ENCODE measurements at regions not wholly inside any gene's neighbourhood (a gene's known extent, or its start where the extent isn't known, plus 50 kb on each side); places are given as distances from the start of the nearest gene placed in this dataset.

DNA sequence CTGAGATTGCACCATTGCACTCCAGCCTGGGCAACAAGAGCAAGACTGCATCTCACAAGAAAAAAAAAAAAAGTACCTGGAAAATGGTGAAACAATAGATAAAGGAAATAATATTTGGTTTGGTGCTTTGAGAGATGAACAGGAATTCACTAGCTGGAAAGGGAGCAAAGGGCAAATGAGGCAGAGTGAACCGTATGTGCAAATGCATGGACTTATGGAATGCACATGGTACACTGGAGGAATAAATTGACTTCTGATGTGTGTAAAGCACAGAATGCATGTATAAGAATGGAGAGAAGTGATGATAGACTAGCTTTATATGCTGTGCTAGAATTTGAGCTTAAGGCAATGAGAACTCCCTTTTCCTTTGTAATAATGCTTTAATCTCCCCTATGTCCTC is 413.3 kb downstream of the SPRY1 start:
- no peak overlapping the region for H3K4me3 ChIP-seq (ENCODE audit: control insufficient read depth in 2 of 3, extremely low read depth in 1 of 3, insufficient read depth in 2 of 3, low read depth in 1 of 3, low read length in 3 of 3)
- no peak overlapping the region for H3K4me2 ChIP-seq (ENCODE audit: control insufficient read depth, extremely low read depth, insufficient read depth, low read depth, low read length)
- no peaks in the 10 kb centered on the region for H3K9me1 ChIP-seq (ENCODE audit: control insufficient read depth, extremely low read depth, insufficient read depth, low read length)
- no peaks in the 10 kb centered on the region for H3K4me1 ChIP-seq (ENCODE audit: control insufficient read depth, extremely low read depth, insufficient read depth, low read length)
- no peak overlapping the region for H3K9ac ChIP-seq (ENCODE audit: control insufficient read depth, extremely low read depth, insufficient read depth, low read length)
- H3K27me3 ChIP-seq (ENCODE audit: control insufficient read depth, extremely low read depth, insufficient read depth, low read length): no peaks in the 10 kb centered on the region
- TF ChIP-seq EZH2 (IDR thresholded peaks at IDR 0.05; ENCODE audit: low read length) (no peak), CTCF (optimal IDR thresholded peaks at IDR 0.05 in 1 of 3, IDR thresholded peaks at IDR 0.05 in 1 of 3, conservative IDR thresholded peaks at IDR 0.05 in 1 of 3; ENCODE audit: extremely low read depth in 1 of 3, insufficient read depth in 2 of 3, low read length in 3 of 3) (no peak)
- no peaks in the 10 kb centered on the region for H3K36me3 ChIP-seq (ENCODE audit: control insufficient read depth in 2 of 2, extremely low read depth in 1 of 2, insufficient read depth in 2 of 2, low read length in 2 of 2)
- DNase-seq (ENCODE audit: low read depth, low spot score) (no peak), FAIRE-seq (no peak)
- H3K79me2 ChIP-seq (ENCODE audit: control insufficient read depth, insufficient read depth, low read length): no peaks in the 10 kb centered on the region
- H4K20me1 ChIP-seq (ENCODE audit: control insufficient read depth, extremely low read depth, insufficient read depth, low read length): no peaks in the 10 kb centered on the region
- no peak overlapping the region for H3K27ac ChIP-seq (ENCODE audit: control insufficient read depth, insufficient read depth, low read length)
- no peaks in the 10 kb centered on the region for H3K9me3 ChIP-seq (ENCODE audit: control insufficient read depth, low read depth, low read length)
- dilution Hi-C loops (cut with MboI; ENCODE audit: extremely low pct_ligation_motif_present, low sequenced_read_pairs): no loop called here
- H2AFZ ChIP-seq (ENCODE audit: control insufficient read depth, low read length): no peak overlapping the region

GRCh38 chr4:123812066-123812390 is 415.4 kb downstream of the SPRY1 start:
- Histone ChIP-seq H3K79me2 (ENCODE audit: control insufficient read depth, insufficient read depth, low read length) (no peaks in the 10 kb centered on the region), H4K20me1 (ENCODE audit: control insufficient read depth, extremely low read depth, insufficient read depth, low read length) (no peaks in the 10 kb centered on the region), H3K4me1 (ENCODE audit: control insufficient read depth, extremely low read depth, insufficient read depth, low read length) (no peaks in the 10 kb centered on the region), H3K9me1 (ENCODE audit: control insufficient read depth, extremely low read depth, insufficient read depth, low read length) (no peaks in the 10 kb centered on the region), H3K36me3 (ENCODE audit: control insufficient read depth in 2 of 2, extremely low read depth in 1 of 2, insufficient read depth in 2 of 2, low read length in 2 of 2) (no peaks in the 10 kb centered on the region), H3K27me3 (ENCODE audit: control insufficient read depth, extremely low read depth, insufficient read depth, low read length) (no peaks in the 10 kb centered on the region), H3K4me3 (ENCODE audit: control insufficient read depth in 2 of 3, extremely low read depth in 1 of 3, insufficient read depth in 2 of 3, low read depth in 1 of 3, low read length in 3 of 3) (no peak overlapping the region), H3K4me2 (ENCODE audit: control insufficient read depth, extremely low read depth, insufficient read depth, low read depth, low read length) (no peak overlapping the region), H3K9me3 (ENCODE audit: control insufficient read depth, low read depth, low read length) (no peaks in the 10 kb centered on the region), H3K27ac (ENCODE audit: control insufficient read depth, insufficient read depth, low read length) (no peak overlapping the region), H3K9ac (ENCODE audit: control insufficient read depth, extremely low read depth, insufficient read depth, low read length) (no peak overlapping the region), H2AFZ (ENCODE audit: control insufficient read depth, low read length) (peak overlapping the region; percentile 33)
- DNase-seq (ENCODE audit: low read depth, low spot score): no peak
- no peak for FAIRE-seq
- dilution Hi-C loops (cut with MboI; ENCODE audit: extremely low pct_ligation_motif_present, low sequenced_read_pairs): no loop called here
- TF ChIP-seq EZH2 (IDR thresholded peaks at IDR 0.05; ENCODE audit: low read length): no peak
- TF ChIP-seq CTCF (optimal IDR thresholded peaks at IDR 0.05 in 1 of 3, IDR thresholded peaks at IDR 0.05 in 1 of 3, conservative IDR thresholded peaks at IDR 0.05 in 1 of 3; ENCODE audit: extremely low read depth in 1 of 3, insufficient read depth in 2 of 3, low read length in 3 of 3): no peak
